Liver (tissue), 7 donors: ENCODE measurements at regions not wholly inside any gene's neighbourhood (a gene's known extent, or its start where the extent isn't known, plus 50 kb on each side); places are given as distances from the start of the nearest gene placed in this dataset.

Source experiments
- DNase-seq: peaks from one replicate; pipeline ENCODE4 v3.0.0-alpha.2; 2017; ENCODE audit warnings: low spot score
- H3K27ac ChIP-seq, 2 donors: one replicate each; pipeline ENCODE4 v1.7.0; 2013; ENCODE audit warnings: inconsistent platforms in 2 of 2, low read length in 2 of 2, control low read depth in 1 of 2, low read depth in 1 of 2, mild to moderate bottlenecking in 1 of 2
- H3K27me3 ChIP-seq, 4 donors: one replicate each; pipeline versions ENCODE4 v1.6.1 to v1.7.0; 2013; ENCODE audit warnings: low read length in 3 of 4, inconsistent platforms in 1 of 4, mild to moderate bottlenecking in 1 of 4, moderate library complexity in 1 of 4; ENCODE audit not compliant: control insufficient read depth in 4 of 4, insufficient read depth in 4 of 4
- H3K36me3 ChIP-seq, 4 donors: one replicate each; pipeline versions ENCODE4 v1.6.1 to v1.7.0; 2013; ENCODE audit warnings: low read length in 3 of 4, mild to moderate bottlenecking in 3 of 4, low read depth in 1 of 4, moderate library complexity in 1 of 4; ENCODE audit not compliant: control insufficient read depth in 4 of 4, insufficient read depth in 3 of 4
- H3K4me1 ChIP-seq, 4 donors: one replicate each; pipeline versions ENCODE4 v1.6.1 to v1.7.0; 2013; ENCODE audit warnings: low read length in 3 of 4, mild to moderate bottlenecking in 3 of 4, moderate library complexity in 1 of 4; ENCODE audit not compliant: control insufficient read depth in 4 of 4, insufficient read depth in 4 of 4
- H3K4me3 ChIP-seq, 3 donors: one replicate each; pipeline versions ENCODE4 v1.6.1 to v1.7.0; 2013; ENCODE audit warnings: low read length in 3 of 3, control low read depth in 1 of 3, low read depth in 1 of 3, mild to moderate bottlenecking in 1 of 3
- H3K9ac ChIP-seq, 2 donors: one replicate each; pipeline ENCODE4 v1.7.0; 2013; ENCODE audit warnings: low read length in 2 of 2, mild to moderate bottlenecking in 2 of 2, moderate library complexity in 2 of 2, control low read depth in 1 of 2, low read depth in 1 of 2
- H3K9me3 ChIP-seq, 4 donors: one replicate each; pipeline versions ENCODE4 v1.6.1 to v1.7.0; 2013; ENCODE audit warnings: low read length in 3 of 4; ENCODE audit not compliant: control insufficient read depth in 4 of 4
- ATF3 ChIP-seq: IDR thresholded peaks from 2 replicates; pipeline ENCODE4 v1.6.1; 2016; ENCODE audit warnings: antibody characterized with exemption
- EGR1 ChIP-seq, 2 donors: IDR thresholded peaks; 2 replicates each; pipeline ENCODE4 v1.6.1; 2016 to 2018; ENCODE audit warnings: antibody characterized with exemption in 2 of 2, low read depth in 2 of 2
- FOXA1 ChIP-seq: IDR thresholded peaks from 2 replicates; pipeline ENCODE4 v1.6.1; 2016; ENCODE audit warnings: antibody characterized with exemption
- FOXA2 ChIP-seq: IDR thresholded peaks from 2 replicates; pipeline ENCODE4 v1.6.1; 2016; ENCODE audit warnings: antibody characterized with exemption
- GABPA ChIP-seq, 2 donors: IDR thresholded peaks in 1 of 2; conservative IDR thresholded peaks in 1 of 2; 2 replicates each; pipeline ENCODE4 v1.6.1; 2016; ENCODE audit warnings: antibody characterized with exemption in 2 of 2, mild to moderate bottlenecking in 1 of 2, moderate library complexity in 1 of 2
- HNF4A ChIP-seq, 2 donors: conservative IDR thresholded peaks; 2 replicates each; pipeline ENCODE4 v1.6.1; 2016; ENCODE audit warnings: antibody characterized with exemption in 2 of 2, mild to moderate bottlenecking in 2 of 2
- HNF4G ChIP-seq: IDR thresholded peaks from 2 replicates; pipeline ENCODE4 v1.6.1; 2016; ENCODE audit warnings: antibody characterized with exemption
- JUND ChIP-seq, 2 donors: IDR thresholded peaks; 2 replicates each; pipeline ENCODE4 v1.6.1; 2016; ENCODE audit warnings: antibody characterized with exemption in 2 of 2
- RAD21 ChIP-seq, 2 donors: IDR thresholded peaks; 2 replicates each; pipeline ENCODE4 v1.6.1; 2016; ENCODE audit warnings: antibody characterized with exemption in 2 of 2, mild to moderate bottlenecking in 2 of 2
- REST ChIP-seq: IDR thresholded peaks from 2 replicates; pipeline ENCODE4 v1.6.1; 2016; ENCODE audit warnings: antibody characterized with exemption, mild to moderate bottlenecking
- RXRA ChIP-seq, 2 donors: IDR thresholded peaks; 2 replicates each; pipeline ENCODE4 v1.6.1; 2017 to 2018; ENCODE audit warnings: antibody characterized with exemption in 2 of 2, mild to moderate bottlenecking in 1 of 2
- SP1 ChIP-seq: IDR thresholded peaks from 2 replicates; pipeline ENCODE4 v1.6.1; 2018; ENCODE audit warnings: antibody characterized with exemption, mild to moderate bottlenecking
- TAF1 ChIP-seq: conservative IDR thresholded peaks from 2 replicates; pipeline ENCODE4 v1.6.1; 2016; ENCODE audit warnings: antibody characterized with exemption, mild to moderate bottlenecking
- YY1 ChIP-seq: IDR thresholded peaks from 2 replicates; pipeline ENCODE4 v1.6.1; 2016; ENCODE audit warnings: antibody characterized with exemption, mild to moderate bottlenecking
- WGBS: extraction: QIAGEN DNeasy Blood & Tissue Kit; methylation state at CpG from one replicate; pipeline ENCODE4 v1.1.7; 2013; 5-methylcytosine and 5-hydroxymethylcytosine counted together
- TF ChIP-seq, protein P1 (sequence below): IDR thresholded peaks from 2 replicates; pipeline ENCODE4 v1.6.1; 2016; ENCODE audit warnings: antibody characterized with exemption
- donor health status: healthy.
- donor health status: healthy.
- donor health status: healthy.
- donor health status: healthy.

GRCh38 chr13:73536865-73537264, 478.1 kb downstream of the KLF5 start:
- no peak for TF ChIP-seq REST
- TF ChIP-seq GABPA (IDR thresholded peaks at IDR 0.05 in 1 of 2, conservative IDR thresholded peaks at IDR 0.05 in 1 of 2): no peak
- TF ChIP-seq JUND (IDR thresholded peaks at IDR 0.05): no peak
- no peak for TF ChIP-seq SP1
- no peak for TF ChIP-seq RAD21 (IDR thresholded peaks at IDR 0.05)
- TF ChIP-seq ATF3: no peak
- 58% methylated on average over 4 of the region's 4 CpGs for WGBS

DNA sequence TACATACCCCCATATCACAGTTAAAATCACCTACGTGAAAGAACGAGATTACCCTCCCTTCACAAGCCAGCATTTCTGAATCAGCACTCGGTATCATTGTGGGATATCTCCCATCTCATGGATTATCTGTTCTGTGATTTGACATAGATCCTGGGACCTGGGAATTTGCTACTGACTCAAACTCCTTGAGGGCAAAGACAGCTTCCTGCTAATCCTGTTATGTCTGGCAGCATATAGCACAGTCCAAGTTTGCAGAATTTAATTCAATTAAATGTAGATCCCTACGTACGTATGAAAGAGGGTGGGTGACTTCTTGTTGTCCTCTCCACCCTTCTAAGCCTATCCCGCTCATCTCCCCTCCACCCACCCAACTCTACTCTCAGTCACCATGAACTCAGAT, 476.5 kb downstream of the KLF5 start:
- Histone ChIP-seq H3K27ac (no peak overlapping the region), H3K9me3 (no peaks in the 10 kb centered on the region), H3K4me1 (no peaks in the 10 kb centered on the region), H3K9ac (no peak overlapping the region), H3K36me3 (no peaks in the 10 kb centered on the region), H3K4me3 (no peak overlapping the region), H3K27me3 (peaks cover 0 to 3% (median 0%) of the 10 kb centered on the region in 4 donors)
- DNase-seq: no peak
- 90% methylated on average over 6 of the region's 6 CpGs for WGBS
- TF ChIP-seq YY1 (no peak), FOXA1 (no peak), TAF1 (no peak)
- TF ChIP-seq, protein P1, sequence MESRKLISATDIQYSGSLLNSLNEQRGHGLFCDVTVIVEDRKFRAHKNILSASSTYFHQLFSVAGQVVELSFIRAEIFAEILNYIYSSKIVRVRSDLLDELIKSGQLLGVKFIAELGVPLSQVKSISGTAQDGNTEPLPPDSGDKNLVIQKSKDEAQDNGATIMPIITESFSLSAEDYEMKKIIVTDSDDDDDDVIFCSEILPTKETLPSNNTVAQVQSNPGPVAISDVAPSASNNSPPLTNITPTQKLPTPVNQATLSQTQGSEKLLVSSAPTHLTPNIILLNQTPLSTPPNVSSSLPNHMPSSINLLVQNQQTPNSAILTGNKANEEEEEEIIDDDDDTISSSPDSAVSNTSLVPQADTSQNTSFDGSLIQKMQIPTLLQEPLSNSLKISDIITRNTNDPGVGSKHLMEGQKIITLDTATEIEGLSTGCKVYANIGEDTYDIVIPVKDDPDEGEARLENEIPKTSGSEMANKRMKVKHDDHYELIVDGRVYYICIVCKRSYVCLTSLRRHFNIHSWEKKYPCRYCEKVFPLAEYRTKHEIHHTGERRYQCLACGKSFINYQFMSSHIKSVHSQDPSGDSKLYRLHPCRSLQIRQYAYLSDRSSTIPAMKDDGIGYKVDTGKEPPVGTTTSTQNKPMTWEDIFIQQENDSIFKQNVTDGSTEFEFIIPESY: no peak

More at GRCh38 chr13:73536865-73537264, 478.1 kb downstream of the KLF5 start:
- Histone ChIP-seq H3K9me3 (no peaks in the 10 kb centered on the region), H3K27ac (no peak overlapping the region), H3K4me1 (no peaks in the 10 kb centered on the region), H3K9ac (no peak overlapping the region), H3K27me3 (peaks cover 0 to 3% (median 0%) of the 10 kb centered on the region in 4 donors), H3K36me3 (no peaks in the 10 kb centered on the region), H3K4me3 (no peak overlapping the region)
- no peak for DNase-seq

DNA sequence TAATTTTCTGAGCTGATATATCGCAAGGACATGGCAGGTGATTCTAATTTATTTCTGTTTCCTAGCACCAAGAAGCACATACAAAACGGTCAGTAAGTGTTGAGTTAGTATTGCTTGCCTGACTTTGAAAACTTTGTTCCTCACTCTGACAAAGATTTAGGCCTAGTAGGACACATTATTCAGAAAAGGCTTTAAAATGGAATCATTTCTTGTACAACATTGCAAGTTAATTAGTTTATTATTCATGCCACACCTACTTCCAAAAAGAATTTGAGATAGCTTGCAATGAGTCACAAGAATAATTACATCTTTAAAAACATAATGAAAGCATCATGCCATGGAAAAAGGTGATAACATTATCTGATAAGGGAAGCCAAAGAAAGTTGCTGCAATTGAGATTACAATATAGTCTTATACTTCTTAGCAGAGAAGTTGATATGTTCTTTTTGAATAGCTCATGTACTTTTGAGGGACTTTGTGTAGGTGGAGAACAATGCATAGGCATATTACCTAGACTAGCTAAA, 474.2 kb downstream of the KLF5 start:
- WGBS: 79% methylated on average over 2 of the region's 2 CpGs
- no peaks in the 10 kb centered on the region for H3K36me3 ChIP-seq
- DNase-seq: no peak
- no peak for TF ChIP-seq RXRA (IDR thresholded peaks at IDR 0.05)
- no peak for TF ChIP-seq REST
- TF ChIP-seq EGR1 (IDR thresholded peaks at IDR 0.05; ENCODE audit: low read depth in 2 of 2): no peak
- no peak for TF ChIP-seq FOXA1
- TF ChIP-seq RAD21 (IDR thresholded peaks at IDR 0.05): no peak
- TF ChIP-seq TAF1: no peak
- no peak for TF ChIP-seq HNF4A (conservative IDR thresholded peaks at IDR 0.05)
- TF ChIP-seq JUND (IDR thresholded peaks at IDR 0.05): no peak
- TF ChIP-seq, protein P1: no peak
- TF ChIP-seq YY1: no peak
- TF ChIP-seq GABPA (IDR thresholded peaks at IDR 0.05 in 1 of 2, conservative IDR thresholded peaks at IDR 0.05 in 1 of 2): no peak
- no peak for TF ChIP-seq HNF4G
- TF ChIP-seq SP1: no peak
- no peak for TF ChIP-seq FOXA2

More for the DNA sequence above, 474.2 kb downstream of the KLF5 start:
- Histone ChIP-seq H3K4me3 (no peak overlapping the region), H3K9ac (no peak overlapping the region), H3K27ac (no peak overlapping the region), H3K9me3 (no peaks in the 10 kb centered on the region), H3K27me3 (peaks cover 0 to 3% (median 0%) of the 10 kb centered on the region in 4 donors), H3K4me1 (no peaks in the 10 kb centered on the region)
